ENCODE measurements at regions not wholly inside any gene's neighbourhood (a gene's known extent, or its start where the extent isn't known, plus 50 kb on each side); places are given as distances from the start of the nearest gene placed in this dataset.

GRCh38 chr14:95817271-95817670 is 59.4 kb upstream of the TUNAR start:
- TF ChIP-seq ATF3 (IDR thresholded peaks at IDR 0.05) (no peak), YY1 (IDR thresholded peaks at IDR 0.05) (no peak), HNF4G (IDR thresholded peaks at IDR 0.05) (no peak), ZBTB33 (IDR thresholded peaks at IDR 0.05) (no peak), NR2F2 (IDR thresholded peaks at IDR 0.05) (no peak), TAF1 (conservative IDR thresholded peaks at IDR 0.05) (no peak), RAD21 (IDR thresholded peaks at IDR 0.05) (no peak), GABPA (IDR thresholded peaks at IDR 0.05 in 1 of 2, conservative IDR thresholded peaks at IDR 0.05 in 1 of 2) (no peak), RXRA (IDR thresholded peaks at IDR 0.05) (no peak), EGR1 (IDR thresholded peaks at IDR 0.05; ENCODE audit: low read depth in 2 of 2) (no peak)
- TF ChIP-seq, protein P1, sequence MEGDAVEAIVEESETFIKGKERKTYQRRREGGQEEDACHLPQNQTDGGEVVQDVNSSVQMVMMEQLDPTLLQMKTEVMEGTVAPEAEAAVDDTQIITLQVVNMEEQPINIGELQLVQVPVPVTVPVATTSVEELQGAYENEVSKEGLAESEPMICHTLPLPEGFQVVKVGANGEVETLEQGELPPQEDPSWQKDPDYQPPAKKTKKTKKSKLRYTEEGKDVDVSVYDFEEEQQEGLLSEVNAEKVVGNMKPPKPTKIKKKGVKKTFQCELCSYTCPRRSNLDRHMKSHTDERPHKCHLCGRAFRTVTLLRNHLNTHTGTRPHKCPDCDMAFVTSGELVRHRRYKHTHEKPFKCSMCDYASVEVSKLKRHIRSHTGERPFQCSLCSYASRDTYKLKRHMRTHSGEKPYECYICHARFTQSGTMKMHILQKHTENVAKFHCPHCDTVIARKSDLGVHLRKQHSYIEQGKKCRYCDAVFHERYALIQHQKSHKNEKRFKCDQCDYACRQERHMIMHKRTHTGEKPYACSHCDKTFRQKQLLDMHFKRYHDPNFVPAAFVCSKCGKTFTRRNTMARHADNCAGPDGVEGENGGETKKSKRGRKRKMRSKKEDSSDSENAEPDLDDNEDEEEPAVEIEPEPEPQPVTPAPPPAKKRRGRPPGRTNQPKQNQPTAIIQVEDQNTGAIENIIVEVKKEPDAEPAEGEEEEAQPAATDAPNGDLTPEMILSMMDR (IDR thresholded peaks at IDR 0.05; ENCODE audit: low read depth, low read length, missing input control), result no peak
- TF ChIP-seq, protein P2, sequence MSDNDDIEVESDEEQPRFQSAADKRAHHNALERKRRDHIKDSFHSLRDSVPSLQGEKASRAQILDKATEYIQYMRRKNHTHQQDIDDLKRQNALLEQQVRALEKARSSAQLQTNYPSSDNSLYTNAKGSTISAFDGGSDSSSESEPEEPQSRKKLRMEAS (IDR thresholded peaks at IDR 0.05), result no peak
- TF ChIP-seq, protein P3, sequence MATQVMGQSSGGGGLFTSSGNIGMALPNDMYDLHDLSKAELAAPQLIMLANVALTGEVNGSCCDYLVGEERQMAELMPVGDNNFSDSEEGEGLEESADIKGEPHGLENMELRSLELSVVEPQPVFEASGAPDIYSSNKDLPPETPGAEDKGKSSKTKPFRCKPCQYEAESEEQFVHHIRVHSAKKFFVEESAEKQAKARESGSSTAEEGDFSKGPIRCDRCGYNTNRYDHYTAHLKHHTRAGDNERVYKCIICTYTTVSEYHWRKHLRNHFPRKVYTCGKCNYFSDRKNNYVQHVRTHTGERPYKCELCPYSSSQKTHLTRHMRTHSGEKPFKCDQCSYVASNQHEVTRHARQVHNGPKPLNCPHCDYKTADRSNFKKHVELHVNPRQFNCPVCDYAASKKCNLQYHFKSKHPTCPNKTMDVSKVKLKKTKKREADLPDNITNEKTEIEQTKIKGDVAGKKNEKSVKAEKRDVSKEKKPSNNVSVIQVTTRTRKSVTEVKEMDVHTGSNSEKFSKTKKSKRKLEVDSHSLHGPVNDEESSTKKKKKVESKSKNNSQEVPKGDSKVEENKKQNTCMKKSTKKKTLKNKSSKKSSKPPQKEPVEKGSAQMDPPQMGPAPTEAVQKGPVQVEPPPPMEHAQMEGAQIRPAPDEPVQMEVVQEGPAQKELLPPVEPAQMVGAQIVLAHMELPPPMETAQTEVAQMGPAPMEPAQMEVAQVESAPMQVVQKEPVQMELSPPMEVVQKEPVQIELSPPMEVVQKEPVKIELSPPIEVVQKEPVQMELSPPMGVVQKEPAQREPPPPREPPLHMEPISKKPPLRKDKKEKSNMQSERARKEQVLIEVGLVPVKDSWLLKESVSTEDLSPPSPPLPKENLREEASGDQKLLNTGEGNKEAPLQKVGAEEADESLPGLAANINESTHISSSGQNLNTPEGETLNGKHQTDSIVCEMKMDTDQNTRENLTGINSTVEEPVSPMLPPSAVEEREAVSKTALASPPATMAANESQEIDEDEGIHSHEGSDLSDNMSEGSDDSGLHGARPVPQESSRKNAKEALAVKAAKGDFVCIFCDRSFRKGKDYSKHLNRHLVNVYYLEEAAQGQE (IDR thresholded peaks at IDR 0.05), result no peak

All from liver (tissue), 3 donors.